ENCODE measurements at regions not wholly inside any gene's neighbourhood (a gene's known extent, or its start where the extent isn't known, plus 50 kb on each side); places are given as distances from the start of the nearest gene placed in this dataset.
"Not testable (repeated sequence)": the region's sequence is repeated elsewhere in the genome, so short reads cannot be mapped to it uniquely, and the experiment has no call there.

GRCh38 chr2:123840016-123840415, 185.1 kb upstream of the CNTNAP5 start:
- DNase-seq: no peak

GRCh38 chr2:123840574-123840973, 184.5 kb upstream of the CNTNAP5 start:
- DNase-seq: no peak

GRCh38 chr2:123851281-123851680, 173.8 kb upstream of the CNTNAP5 start:
- DNase-seq: no peak

- no peak for DNase-seq
Measured at GRCh38 chr2:123853161-123853560, 171.9 kb upstream of the CNTNAP5 start.

- DNase-seq: not testable (repeated sequence)
Measured at GRCh38 chr2:123859031-123859430, 166.1 kb upstream of the CNTNAP5 start.

GRCh38 chr2:123864416-123864815, 160.7 kb upstream of the CNTNAP5 start:
- no peak for DNase-seq

GRCh38 chr2:123870206-123870880, 154.7 kb upstream of the CNTNAP5 start:
- DNase-seq: no peak

- peak; percentile 54 for DNase-seq
Measured at GRCh38 chr2:123870881-123871276, 154.2 kb upstream of the CNTNAP5 start.

GRCh38 chr2:123890148-123890547, 134.9 kb upstream of the CNTNAP5 start:
- DNase-seq: no peak

GRCh38 chr2:123894167-123894566, 130.9 kb upstream of the CNTNAP5 start:
- DNase-seq: no peak

- DNase-seq: no peak
Measured at GRCh38 chr2:123895651-123896050, 129.4 kb upstream of the CNTNAP5 start.

GRCh38 chr2:123901256-123901655, 123.8 kb upstream of the CNTNAP5 start:
- no peak for DNase-seq

- DNase-seq: no peak
Measured at GRCh38 chr2:123906361-123906760, 118.7 kb upstream of the CNTNAP5 start.

- DNase-seq: no peak
Measured at GRCh38 chr2:123908522-123908921, 116.6 kb upstream of the CNTNAP5 start.

- DNase-seq: no peak
Measured at GRCh38 chr2:123912171-123912570, 112.9 kb upstream of the CNTNAP5 start.

- no peak for DNase-seq
Measured at GRCh38 chr2:123913143-123913735, 111.8 kb upstream of the CNTNAP5 start.

- DNase-seq: no peak
Measured at GRCh38 chr2:123915380-123915779, 109.7 kb upstream of the CNTNAP5 start.

GRCh38 chr2:123916051-123916450, 109.0 kb upstream of the CNTNAP5 start:
- no peak for DNase-seq

GRCh38 chr2:123916531-123916930, 108.6 kb upstream of the CNTNAP5 start:
- DNase-seq: no peak

GRCh38 chr2:123917241-123917640, 107.8 kb upstream of the CNTNAP5 start:
- no peak for DNase-seq

GRCh38 chr2:123928358-123928757, 96.7 kb upstream of the CNTNAP5 start:
- no peak for DNase-seq

GRCh38 chr2:123935405-123935804, 89.7 kb upstream of the CNTNAP5 start:
- DNase-seq: no peak

- no peak for DNase-seq
Measured at GRCh38 chr2:123953846-123954245, 71.2 kb upstream of the CNTNAP5 start.

GRCh38 chr2:123958011-123958410, 67.1 kb upstream of the CNTNAP5 start:
- DNase-seq: no peak

GRCh38 chr2:123961576-123961975, 63.5 kb upstream of the CNTNAP5 start:
- DNase-seq: no peak

Measured in islet precursor cell (in vitro differentiated cells).